ENCODE measurements at regions not wholly inside any gene's neighbourhood (a gene's known extent, or its start where the extent isn't known, plus 50 kb on each side); places are given as distances from the start of the nearest gene placed in this dataset.

GRCh38 chr18:26697186-26697884 is 149.0 kb upstream of the KCTD1 start:
- H3K27ac ChIP-seq: no peak overlapping the region
- TF ChIP-seq POLR2A (IDR thresholded peaks at IDR 0.05) (no peak), POLR2AphosphoS5 (IDR thresholded peaks at IDR 0.05) (no peak), CTCF (IDR thresholded peaks at IDR 0.05) (no peak)
- no peaks in the 10 kb centered on the region for H3K27me3 ChIP-seq
- intact Hi-C loops (cut with DNase I; ENCODE audit: low total_unique reads): no loop called here
- peaks cover 0 to 7% of the 10 kb centered on the region in 2 donors for H3K9me3 ChIP-seq
- no peaks in the 10 kb centered on the region for H3K4me1 ChIP-seq
- no peaks in the 10 kb centered on the region for H3K36me3 ChIP-seq
- DNase-seq (ENCODE audit: low spot score in 2 of 2): no peak
- H3K4me3 ChIP-seq: no peak overlapping the region

GRCh38 chr18:26696786-26697185 is 148.4 kb upstream of the KCTD1 start:
- Histone ChIP-seq H3K27me3 (no peaks in the 10 kb centered on the region), H3K36me3 (no peaks in the 10 kb centered on the region), H3K27ac (no peak overlapping the region), H3K9me3 (peaks cover 0 to 9% of the 10 kb centered on the region in 2 donors), H3K4me3 (no peak overlapping the region), H3K4me1 (no peaks in the 10 kb centered on the region)
- no peak for DNase-seq (ENCODE audit: low spot score in 2 of 2)
- intact Hi-C loops (cut with DNase I; ENCODE audit: low total_unique reads): no loop called here
- no peak for TF ChIP-seq POLR2A (IDR thresholded peaks at IDR 0.05)
- TF ChIP-seq CTCF (IDR thresholded peaks at IDR 0.05): no peak
- TF ChIP-seq POLR2AphosphoS5 (IDR thresholded peaks at IDR 0.05): no peak

GRCh38 chr18:26696308-26696707 is 148.0 kb upstream of the KCTD1 start:
- H3K27ac ChIP-seq: no peak overlapping the region
- no peaks in the 10 kb centered on the region for H3K27me3 ChIP-seq
- peaks cover 0 to 13% of the 10 kb centered on the region in 2 donors for H3K9me3 ChIP-seq
- no peaks in the 10 kb centered on the region for H3K36me3 ChIP-seq
- H3K4me3 ChIP-seq: no peak overlapping the region
- intact Hi-C loops (cut with DNase I; ENCODE audit: low total_unique reads): no loop called here
- DNase-seq (ENCODE audit: low spot score in 2 of 2): no peak
- TF ChIP-seq CTCF (IDR thresholded peaks at IDR 0.05): no peak
- no peak for TF ChIP-seq POLR2AphosphoS5 (IDR thresholded peaks at IDR 0.05)
- TF ChIP-seq POLR2A (IDR thresholded peaks at IDR 0.05): no peak
- H3K4me1 ChIP-seq: no peaks in the 10 kb centered on the region

- Histone ChIP-seq H3K4me3 (no peak overlapping the region), H3K36me3 (no peaks in the 10 kb centered on the region), H3K27ac (no peak overlapping the region), H3K9me3 (peaks cover 0 to 11% of the 10 kb centered on the region in 2 donors), H3K27me3 (no peaks in the 10 kb centered on the region), H3K4me1 (no peaks in the 10 kb centered on the region)
- no peak for DNase-seq (ENCODE audit: low spot score in 2 of 2)
- intact Hi-C loops (cut with DNase I; ENCODE audit: low total_unique reads): no loop called here
- TF ChIP-seq POLR2AphosphoS5 (IDR thresholded peaks at IDR 0.05) (no peak), POLR2A (IDR thresholded peaks at IDR 0.05) (no peak), CTCF (IDR thresholded peaks at IDR 0.05) (no peak)
Measured at GRCh38 chr18:26689226-26689879, 141.0 kb upstream of the KCTD1 start.

GRCh38 chr18:26686532-26686931 is 138.2 kb upstream of the KCTD1 start:
- H3K4me3 ChIP-seq: no peak overlapping the region
- intact Hi-C loops (cut with DNase I; ENCODE audit: low total_unique reads): no loop called here
- H3K27me3 ChIP-seq: no peaks in the 10 kb centered on the region
- H3K9me3 ChIP-seq: peaks cover 0 to 2% of the 10 kb centered on the region in 2 donors
- no peak for DNase-seq (ENCODE audit: low spot score in 2 of 2)
- no peaks in the 10 kb centered on the region for H3K36me3 ChIP-seq
- H3K27ac ChIP-seq: no peak overlapping the region
- no peaks in the 10 kb centered on the region for H3K4me1 ChIP-seq
- no peak for TF ChIP-seq POLR2A (IDR thresholded peaks at IDR 0.05)
- no peak for TF ChIP-seq POLR2AphosphoS5 (IDR thresholded peaks at IDR 0.05)

Measured in breast epithelium (tissue), 4 donors.